ENCODE measurements at regions not wholly inside any gene's neighbourhood (a gene's known extent, or its start where the extent isn't known, plus 50 kb on each side); places are given as distances from the start of the nearest gene placed in this dataset.
"Not testable (repeated sequence)": the region's sequence is repeated elsewhere in the genome, so short reads cannot be mapped to it uniquely, and the experiment has no call there.

DNA sequence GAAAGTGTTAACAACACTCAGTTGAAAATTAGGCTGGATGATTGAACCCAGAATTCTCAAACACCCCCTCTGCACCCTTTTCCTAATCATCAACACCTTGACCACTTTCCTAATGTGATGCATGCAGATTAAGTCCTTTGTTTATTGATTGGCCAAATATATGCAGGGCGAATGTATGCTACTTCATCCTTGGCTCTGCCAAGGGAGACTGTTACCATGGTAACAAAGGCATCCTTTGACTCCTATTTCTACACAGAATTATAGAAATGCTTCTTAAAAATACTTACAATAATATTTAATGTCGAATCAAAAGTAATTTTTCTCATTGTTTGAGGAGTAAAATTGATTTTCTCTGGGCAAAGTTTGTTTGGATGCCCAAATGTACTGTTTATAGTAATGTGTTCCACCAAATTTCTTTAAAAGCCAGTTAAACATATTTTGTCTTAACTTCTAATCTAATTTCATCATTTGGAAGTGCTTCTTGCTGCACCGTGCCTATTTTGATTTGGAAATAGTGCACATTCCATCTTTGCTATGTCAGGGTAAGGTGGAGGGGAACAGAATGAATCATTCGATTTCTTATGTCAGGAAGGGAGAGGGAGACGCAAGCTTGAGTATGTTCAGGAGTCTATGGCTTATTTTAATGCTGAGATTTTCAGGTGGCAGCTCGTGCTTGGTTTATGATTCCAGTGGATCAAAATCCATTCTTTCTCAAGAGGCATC, 1384.3 kb upstream of the WWC1 start:
- no peak for DNase-seq (ENCODE audit: low read depth, low spot score)
- peak overlapping the region; percentile 33 for H3K27ac ChIP-seq

DNA sequence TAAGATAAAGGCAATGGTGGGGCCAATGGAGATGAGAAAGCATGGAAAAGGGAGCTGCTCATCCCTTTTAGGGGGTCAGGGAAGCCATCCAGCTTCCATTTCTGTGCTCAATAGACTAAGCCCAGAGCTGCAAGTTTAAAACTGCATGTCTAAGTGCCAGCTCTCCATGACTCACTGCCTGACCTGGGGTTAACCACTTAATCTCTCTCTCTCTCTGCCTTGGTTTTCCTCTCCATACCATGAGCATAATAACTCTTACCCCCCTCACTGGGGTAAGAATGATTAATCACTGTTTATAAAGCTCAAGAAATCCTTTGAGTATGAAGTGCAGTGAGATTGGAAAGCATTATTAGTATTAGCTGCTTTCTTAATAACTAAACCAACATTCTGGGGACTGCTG, 1382.4 kb upstream of the WWC1 start:
- peak; percentile 57 for DNase-seq (ENCODE audit: low read depth, low spot score)
- no peak overlapping the region for H3K27ac ChIP-seq

DNA sequence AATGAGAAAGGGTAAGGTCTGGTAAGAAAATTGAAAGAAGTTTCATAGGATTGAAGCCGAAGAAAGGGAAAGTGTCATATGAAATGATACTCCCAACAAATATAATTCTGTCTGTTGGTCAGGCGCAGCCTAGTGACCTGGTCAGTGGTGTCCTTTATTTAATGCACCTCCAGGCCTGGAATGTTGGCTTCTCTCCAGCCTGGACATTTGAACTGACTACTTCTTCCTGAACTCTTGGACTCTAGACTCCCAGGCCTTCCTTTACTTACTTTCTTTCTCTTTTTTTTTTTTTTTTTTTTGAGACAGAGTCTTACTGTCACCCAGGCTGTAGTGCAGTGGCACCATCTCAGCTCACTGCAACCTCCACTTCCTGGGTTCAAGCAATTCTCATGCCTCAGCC, 1381.5 kb upstream of the WWC1 start:
- no peak overlapping the region for H3K27ac ChIP-seq
- DNase-seq (ENCODE audit: low read depth, low spot score) = no peak

DNA sequence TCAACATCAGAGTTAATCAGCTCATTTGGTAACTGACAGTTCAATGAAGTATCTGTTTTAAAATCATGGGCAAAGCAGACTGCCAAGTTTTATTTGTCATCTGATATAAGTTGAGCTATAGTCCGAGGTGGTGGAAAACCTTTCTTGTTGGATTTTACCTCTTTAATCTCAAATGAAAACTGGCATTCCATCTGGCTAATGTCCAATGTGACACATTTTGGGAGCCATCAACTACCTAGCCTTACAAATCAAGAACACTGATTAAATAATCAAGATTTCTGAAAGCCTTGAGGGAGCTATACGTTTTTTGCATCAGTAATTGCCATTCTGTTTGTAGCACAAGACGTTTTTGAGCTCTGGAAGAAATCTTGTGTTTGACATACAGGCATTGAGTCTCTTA, 1380.5 kb upstream of the WWC1 start:
- DNase-seq (ENCODE audit: low read depth, low spot score) = no peak
- H3K27ac ChIP-seq = no peak overlapping the region

DNA sequence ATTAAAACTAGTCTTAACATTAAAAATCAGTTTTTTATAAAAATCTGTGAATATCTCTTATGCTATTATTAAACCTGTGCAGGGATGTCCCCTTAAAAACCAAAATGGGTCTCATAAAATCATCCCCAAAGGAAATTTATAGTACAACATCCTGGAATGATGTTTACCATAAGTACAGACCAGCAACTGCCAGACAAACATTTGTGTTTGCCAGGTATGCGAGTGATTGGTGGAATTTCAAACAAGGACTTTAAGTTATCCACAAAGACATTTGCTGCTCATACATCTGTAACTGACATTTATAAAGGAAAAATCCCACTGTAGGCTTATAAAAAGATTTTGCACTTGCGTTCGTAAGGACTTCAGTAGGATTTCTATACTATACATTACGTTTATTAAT, 1375.4 kb upstream of the WWC1 start:
- DNase-seq (ENCODE audit: low read depth, low spot score) = no peak
- no peak overlapping the region for H3K27ac ChIP-seq

DNA sequence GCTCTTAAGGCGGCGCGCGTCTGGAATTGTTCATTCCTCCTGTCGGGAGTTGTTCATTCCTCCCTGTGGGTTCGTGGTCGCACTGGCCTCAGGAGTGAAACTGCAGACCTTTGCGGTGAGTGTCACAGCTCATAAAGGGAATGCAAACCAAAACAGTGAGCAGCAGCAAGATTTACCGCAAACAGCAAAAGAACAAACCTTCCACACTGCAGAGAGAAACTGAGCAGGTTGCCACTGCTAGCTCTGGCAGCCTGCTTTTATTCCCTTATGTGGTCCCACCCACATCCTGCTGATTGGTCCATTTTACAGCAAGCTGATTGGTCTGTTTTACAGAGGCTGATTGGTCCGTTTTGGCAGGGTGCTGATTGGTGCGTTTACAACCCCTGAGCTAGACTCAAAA, 1365.3 kb upstream of the WWC1 start:
- H3K27ac ChIP-seq = no peak overlapping the region
- DNase-seq (ENCODE audit: low read depth, low spot score) = no peak

DNA sequence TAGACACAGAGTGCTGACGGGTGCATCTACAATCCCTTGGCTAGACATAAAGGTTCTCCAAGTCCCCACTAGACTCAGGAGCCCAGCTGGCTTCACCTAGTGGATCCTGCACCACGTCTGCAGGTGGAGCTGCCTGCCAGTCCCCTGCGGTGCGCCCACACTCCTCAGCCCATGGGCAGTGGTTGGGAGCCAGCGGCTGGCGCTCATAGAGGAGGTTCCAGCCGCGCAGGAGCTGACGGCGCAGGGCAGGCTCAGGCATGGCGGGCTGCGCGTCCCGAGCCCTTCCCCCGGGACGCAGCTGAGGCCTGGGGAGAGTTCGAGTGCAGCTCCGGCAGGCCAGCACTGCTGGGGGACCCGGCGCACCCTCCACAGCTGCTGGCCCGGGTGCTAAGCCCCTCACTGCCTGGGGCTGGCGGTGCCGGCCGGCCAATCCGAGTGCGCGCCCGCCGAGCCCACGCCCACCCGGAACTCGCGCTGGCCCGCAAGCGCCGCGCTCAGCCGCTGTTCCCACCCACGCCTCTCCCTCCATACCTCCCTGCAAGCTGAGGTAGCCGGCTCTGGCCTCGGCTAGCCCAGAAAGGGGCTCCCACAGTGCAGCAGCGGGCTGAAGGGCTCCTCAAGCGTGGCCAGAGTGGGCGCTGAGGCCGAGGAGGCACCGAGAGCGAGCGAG, 1364.5 kb upstream of the WWC1 start:
- DNase-seq (ENCODE audit: low read depth, low spot score); H3K27ac ChIP-seq: not testable (repeated sequence)

DNA sequence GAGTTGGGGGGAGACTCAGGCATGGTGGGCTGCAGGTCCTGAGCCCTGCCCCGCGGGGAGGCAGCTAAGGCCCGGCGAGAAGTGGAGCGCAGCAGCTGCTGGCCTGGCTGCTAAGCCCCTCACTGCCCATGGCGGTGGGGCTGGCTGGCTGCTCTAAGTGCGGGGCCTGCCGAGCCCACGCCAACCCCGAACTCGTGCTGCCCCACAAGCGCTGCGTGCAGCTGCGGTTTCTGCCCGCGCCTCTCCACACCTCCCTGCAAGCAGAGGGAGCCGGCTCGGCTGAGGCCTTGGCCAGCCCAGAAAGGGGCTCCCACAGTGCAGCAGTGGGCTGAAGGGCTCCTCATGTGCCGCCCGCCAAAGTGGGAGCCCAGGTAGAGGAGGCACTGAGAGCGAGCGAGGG, 1355.1 kb upstream of the WWC1 start:
- DNase-seq (ENCODE audit: low read depth, low spot score) = no peak
- no peak overlapping the region for H3K27ac ChIP-seq

DNA sequence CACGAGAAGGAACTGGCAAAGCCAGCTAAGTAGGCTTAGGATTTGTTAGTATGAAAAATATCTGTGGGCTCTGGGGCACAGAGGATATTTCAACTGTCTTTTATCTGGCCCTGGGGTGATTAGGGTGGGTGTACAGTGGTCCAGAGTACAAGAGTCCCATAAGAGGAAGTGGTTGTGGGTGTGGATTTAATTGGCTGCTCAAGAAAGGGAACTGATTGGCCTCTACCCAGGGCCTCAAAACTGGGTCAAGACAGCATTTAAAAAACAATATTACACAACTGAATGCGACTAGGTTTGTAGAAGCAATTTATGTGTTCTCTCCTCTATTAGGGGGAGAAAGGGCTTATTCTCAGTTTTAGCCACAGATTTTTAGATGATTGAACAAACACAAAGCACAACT, 1353.4 kb upstream of the WWC1 start:
- DNase-seq (ENCODE audit: low read depth, low spot score) = no peak

DNA sequence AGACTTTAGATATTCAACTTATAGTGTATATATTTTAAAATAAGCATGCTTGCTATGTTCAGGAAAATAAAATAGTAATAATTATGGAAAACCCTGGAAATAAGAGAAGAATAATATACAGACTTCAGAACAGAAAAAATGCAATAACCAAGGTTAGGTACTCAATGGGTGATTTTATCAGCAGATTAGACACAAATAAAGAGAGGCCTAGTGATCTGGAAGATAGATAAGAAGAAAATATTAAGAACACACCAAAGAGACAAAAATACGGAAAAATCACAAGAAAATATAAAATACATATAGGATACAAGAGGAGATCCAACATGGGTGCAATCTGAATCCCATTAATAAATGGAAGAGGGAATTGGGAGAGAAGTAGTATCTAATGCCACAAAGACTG, 1348.5 kb upstream of the WWC1 start:
- no peak overlapping the region for H3K27ac ChIP-seq
- DNase-seq (ENCODE audit: low read depth, low spot score) = no peak

More for the DNA sequence above, 1353.4 kb upstream of the WWC1 start:
- H3K27ac ChIP-seq = no peak overlapping the region

DNA sequence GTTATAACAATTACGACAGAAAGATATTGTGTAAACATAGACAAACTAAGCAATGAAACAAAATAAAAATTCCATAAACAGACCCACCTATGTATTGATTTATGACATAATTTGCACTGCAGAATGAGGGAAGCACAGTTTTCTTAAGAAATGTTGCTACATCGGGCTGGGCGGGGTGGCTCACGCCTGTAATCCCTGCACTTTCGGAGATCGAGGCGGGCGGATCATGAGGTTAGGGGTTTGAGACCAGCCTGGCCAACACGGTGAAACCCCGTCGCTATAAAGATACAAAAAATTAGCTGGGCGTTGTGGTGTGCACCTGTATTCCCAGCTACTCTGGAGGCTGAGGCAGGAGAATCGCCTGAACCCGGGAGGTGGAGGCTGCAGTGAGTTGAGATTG, 1344.4 kb upstream of the WWC1 start:
- no peak for DNase-seq (ENCODE audit: low read depth, low spot score)
- H3K27ac ChIP-seq = no peak overlapping the region

DNA sequence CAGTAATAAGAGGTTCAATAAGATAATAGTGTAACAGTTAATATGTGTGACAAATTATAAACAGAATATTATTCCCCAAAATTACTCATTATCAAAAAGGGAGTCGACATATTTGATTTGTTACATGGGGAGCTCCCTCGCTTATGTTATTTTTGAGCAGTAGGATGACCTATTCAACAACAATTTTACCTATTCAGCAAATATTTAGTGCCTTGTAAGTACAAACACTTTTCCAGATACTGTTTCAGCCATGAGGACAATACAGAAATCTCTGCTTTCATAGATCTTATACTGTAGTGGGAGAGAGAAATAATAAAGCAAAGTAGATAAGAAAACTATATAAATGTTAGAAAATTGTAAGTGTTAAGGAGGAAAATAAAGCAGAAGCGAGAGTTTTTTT, 1342.8 kb upstream of the WWC1 start:
- H3K27ac ChIP-seq = no peak overlapping the region
- DNase-seq (ENCODE audit: low read depth, low spot score) = no peak

DNA sequence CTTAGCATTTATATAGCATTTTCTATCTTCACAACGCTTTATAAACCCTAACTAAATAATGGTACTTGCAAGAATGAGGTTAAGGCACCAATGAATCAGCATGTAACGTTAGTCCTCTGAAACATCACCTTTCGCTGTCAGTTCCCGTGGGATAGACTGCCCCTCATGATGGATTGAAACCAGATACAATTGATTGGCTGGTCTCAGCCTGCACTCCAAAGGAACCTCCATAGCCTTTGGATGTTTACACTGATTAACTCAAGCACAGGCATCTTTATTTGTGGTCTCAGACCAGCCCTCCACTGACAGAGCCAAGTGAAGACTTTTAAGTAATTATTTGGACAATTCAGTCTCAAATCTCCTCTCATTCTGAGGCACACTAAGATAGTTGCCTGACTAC, 1339.4 kb upstream of the WWC1 start:
- H3K27ac ChIP-seq = no peak overlapping the region
- DNase-seq (ENCODE audit: low read depth, low spot score) = no peak

DNA sequence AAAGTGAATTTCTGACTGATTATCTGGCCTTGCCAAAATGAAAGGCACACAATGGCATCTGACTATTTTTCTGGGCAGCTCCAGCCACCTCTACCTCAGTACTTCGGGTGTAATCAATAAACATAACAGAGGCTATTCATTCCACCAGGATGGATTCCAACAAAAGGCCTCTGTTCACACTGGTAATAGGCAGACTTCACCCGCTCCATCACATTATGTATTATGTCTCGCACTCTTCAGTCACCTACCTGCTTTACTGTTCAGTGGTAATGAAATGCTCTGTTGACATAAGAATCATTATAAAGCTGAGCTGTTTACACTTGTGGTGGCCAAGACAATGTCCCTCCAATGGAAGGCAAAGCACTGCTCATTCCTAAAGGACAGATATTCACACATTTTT, 1333.7 kb upstream of the WWC1 start:
- no peak overlapping the region for H3K27ac ChIP-seq
- no peak for DNase-seq (ENCODE audit: low read depth, low spot score)

DNA sequence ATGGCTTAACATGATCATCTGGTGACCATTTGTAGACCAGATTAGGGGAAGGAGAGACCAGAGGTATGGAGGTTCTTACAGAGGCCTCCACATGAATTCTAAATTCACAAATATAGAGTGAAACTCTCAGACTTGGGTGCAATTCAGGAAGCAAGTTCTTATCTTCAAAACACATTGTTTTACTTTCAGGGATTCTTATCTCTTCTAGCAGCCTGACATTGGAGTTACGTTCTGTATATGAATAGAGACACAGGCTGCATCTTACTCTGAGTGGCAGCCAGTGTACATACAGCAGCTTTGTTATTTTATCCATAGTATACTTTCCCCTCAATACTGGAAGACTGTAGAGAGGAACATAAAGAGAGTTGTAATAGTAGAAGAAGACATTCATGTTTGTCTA, 1331.7 kb upstream of the WWC1 start:
- H3K27ac ChIP-seq = no peak overlapping the region
- no peak for DNase-seq (ENCODE audit: low read depth, low spot score)

DNA sequence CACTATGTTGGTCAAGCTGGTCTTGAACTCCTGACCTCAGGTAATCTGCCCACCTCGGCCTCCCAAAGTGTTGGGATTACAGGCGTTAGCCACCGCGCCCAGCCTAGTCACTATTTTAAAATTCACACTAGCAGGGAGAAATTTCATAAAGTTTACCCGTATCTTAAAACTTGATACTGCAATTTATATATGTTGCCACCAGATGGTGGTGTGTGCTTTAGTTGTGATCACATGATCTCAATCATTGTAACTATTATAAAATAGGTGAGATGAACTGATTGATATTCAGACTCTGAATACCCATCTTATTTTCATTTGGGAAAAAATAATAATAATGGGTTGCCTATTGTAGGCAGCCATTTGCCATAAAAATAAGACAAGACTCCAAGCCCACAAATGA, 1330.4 kb upstream of the WWC1 start:
- no peak for DNase-seq (ENCODE audit: low read depth, low spot score)
- H3K27ac ChIP-seq = no peak overlapping the region

DNA sequence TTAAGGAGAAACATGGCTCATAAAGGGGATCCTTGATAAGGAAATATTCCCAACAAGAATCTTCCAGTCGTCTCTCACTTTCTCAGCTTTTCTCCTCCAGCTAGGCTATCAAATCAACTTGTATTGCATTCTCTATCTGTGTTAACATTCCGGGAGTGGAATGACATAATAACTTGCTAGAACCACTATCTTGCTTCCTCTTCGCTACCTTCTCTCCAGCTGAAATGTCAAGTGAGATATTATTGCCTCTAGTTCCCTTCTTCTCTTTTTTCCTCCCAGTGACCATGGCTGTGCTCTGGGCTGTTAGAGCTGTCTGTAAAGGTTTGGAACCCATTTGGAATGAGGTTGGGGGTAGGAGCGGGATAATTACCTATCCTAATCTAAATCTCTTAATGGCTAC, 1329.5 kb upstream of the WWC1 start:
- H3K27ac ChIP-seq = no peak overlapping the region
- no peak for DNase-seq (ENCODE audit: low read depth, low spot score)

DNA sequence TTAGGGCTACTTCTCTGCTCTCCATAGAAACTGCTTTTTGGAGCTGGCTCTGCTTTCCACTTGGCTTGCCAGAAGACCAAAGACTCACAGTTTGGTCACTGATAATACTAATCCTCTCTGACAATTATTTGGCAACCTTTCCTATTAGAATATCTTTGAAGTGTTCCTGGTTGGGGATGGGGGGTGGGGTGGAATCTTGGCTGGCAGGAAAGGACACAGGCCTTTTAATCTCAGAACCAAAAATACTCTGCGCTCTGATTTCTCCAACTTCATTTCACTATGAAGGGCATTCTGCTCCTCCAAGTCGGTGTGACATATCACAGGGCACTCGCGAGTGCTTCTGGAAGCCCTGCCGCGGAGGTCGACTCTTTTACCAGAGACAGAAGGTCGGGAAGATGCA, 1329.0 kb upstream of the WWC1 start:
- no peak overlapping the region for H3K27ac ChIP-seq
- DNase-seq (ENCODE audit: low read depth, low spot score) = no peak

DNA sequence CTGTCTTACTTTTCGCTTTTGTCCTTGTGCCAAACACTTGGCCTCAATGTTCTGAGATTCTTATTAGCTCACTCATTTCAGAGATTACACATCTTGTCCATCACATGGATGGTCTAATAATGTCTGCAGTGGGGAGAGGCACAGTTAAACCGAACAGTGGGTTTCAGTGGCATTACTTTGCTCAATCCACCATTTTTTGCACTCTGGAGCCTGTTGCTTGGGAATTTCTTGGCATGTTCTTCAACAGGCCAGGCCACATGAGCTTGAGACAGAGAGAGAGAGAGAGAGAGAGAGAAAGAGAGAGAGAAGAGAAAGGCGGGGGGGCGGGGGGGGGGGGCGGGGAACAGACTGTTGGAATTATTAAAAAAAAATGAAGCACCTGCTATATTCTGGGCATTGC, 1327.8 kb upstream of the WWC1 start:
- H3K27ac ChIP-seq = no peak overlapping the region
- DNase-seq (ENCODE audit: low read depth, low spot score) = no peak

DNA sequence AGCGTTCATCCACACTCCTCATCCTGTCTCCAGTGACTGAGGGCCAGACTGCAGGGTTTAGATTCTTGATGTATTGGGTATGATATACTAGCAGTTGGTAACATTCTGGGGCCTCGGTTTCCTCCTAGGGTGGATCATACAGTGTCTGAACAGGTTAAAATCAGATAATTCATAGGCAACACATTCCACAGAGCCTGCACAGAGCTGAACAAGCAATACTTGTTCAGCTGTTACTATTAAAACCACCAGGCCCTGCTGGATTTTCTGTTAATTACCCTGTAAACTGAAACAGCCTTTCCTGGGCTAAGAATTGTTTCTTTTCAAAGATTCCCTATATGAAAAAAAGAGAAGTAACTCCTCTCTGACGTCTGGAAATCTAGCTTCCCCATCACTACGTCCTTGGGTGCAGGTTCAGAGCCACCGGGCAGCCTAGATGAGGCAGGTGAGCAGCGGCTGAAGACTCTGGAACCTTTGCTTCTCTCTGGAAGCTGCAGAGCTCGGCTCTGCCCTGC, 1313.5 kb upstream of the WWC1 start:
- DNase-seq (ENCODE audit: low read depth, low spot score) = no peak
- H3K27ac ChIP-seq = no peak overlapping the region

DNA sequence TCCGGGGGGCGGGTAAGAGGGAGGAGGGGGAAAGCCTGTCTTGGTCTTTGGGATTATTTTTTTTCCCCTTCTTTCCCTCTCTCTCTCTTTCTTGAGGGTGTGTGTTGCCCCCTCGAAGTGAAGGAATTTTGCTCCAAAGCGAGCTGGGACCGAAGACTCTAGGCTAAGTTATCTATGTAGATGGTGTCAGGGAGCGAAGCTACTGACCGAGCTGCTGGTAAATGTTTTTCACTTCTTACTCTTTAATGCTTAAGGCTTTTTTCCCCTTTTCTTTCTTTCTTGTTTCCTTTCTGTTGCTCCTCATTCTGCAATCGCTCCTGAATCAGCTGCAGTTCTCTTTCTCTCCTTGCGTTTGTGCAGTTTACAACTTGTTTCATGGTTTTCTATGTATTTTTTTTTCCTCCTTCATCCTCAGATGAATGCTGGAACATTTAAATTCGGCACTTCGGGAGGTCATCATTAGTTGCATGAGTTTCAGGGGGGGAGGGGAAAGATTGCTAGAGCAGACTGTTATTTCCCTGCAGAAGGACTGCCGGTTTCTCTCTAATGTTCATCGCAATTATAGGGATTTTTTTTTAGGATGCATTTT, 1312.0 kb upstream of the WWC1 start:
- no peak overlapping the region for H3K27ac ChIP-seq
- no peak for DNase-seq (ENCODE audit: low read depth, low spot score)

DNA sequence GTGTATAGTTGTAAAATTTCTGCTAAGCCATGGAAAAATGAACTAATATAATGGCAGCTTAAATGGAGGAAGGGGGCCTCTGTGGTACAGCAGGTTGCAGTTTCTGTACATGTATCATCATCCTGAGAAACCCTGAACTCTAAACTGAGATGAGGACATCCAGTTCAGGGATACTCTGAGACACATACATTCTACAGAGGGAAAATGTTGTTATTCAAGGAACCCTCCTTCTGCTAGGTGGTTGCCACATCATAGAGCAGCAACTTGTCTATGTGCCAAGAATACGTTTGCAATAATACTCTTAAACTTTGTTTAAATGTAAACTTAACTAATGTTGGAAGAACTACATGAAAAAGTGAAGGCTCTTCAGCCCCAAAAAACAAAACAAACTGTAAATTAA, 1310.8 kb upstream of the WWC1 start:
- DNase-seq (ENCODE audit: low read depth, low spot score) = no peak
- no peak overlapping the region for H3K27ac ChIP-seq
